EH (cell line): ENCODE measurements at regions not wholly inside any gene's neighbourhood (a gene's known extent, or its start where the extent isn't known, plus 50 kb on each side); places are given as distances from the start of the nearest gene placed in this dataset.
A peak's percentile ranks its signal among the peaks of the same experiment; 100 is the strongest.
"Not testable (repeated sequence)": the region's sequence is repeated elsewhere in the genome, so short reads cannot be mapped to it uniquely, and the experiment has no call there.

Experiments
- DNase-seq: peaks from one replicate; pipeline ENCODE4 v3.0.0-alpha.2; 2015; ENCODE audit warnings: low read depth

DNA sequence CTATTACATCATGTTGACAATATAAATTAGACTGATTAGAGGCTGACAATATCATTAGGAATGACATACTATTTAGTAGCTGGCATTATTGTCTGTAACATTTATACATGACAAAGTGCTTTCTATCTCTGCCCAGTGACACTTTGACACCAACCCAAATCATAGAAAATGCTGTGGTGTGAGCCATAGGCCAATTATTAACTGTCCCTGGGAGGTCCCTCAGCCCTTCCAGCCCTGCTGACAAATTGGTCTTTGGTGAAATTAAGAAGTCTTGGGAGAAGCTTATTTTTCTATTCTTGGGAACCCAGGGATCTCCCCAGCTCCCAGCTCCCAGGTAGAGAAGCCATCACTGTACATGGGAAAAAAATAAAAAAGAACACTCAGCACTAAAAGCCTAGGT lies 179.6 kb downstream of the AIPL1 start:
- no peak for DNase-seq

DNA sequence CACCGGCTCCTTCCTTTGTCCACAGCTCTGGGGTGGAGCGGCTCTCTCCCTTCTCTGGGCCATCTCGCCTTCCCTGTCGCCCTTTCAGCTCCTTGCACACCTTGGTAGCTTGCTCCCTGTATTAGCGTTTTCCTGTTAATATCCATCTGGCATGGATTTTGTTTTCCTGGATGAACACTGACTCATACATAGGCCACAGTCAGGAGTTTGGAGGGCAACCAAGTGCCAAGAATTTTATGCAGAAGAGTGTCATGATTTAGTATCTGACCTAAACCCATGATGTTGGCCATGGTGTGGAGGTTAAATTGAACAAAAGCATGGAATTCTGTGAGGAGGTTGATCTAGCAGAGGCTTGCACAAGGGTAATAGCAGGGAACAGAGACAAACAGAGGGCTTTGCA lies 180.9 kb downstream of the AIPL1 start:
- no peak for DNase-seq

DNA sequence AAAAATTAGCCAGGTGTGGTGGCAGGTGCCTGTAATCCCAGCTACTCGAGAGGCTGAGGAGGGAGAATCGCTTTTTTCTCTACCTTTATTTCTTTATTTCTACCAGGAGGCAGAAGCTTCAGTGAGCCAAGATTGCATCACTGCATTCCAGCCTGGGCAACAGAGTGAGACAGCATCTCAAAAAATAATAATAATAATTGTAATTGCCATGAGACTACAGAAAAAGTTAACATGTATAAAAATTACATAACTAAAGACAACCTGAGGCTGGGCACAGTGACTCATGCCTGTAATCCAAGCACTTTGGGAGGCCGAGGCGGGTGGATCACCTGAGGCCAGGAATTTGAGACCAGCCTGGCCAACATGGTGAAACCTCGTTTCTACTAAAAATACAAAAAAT lies 181.5 kb downstream of the WSCD1 start:
- DNase-seq = not testable (repeated sequence)

DNA sequence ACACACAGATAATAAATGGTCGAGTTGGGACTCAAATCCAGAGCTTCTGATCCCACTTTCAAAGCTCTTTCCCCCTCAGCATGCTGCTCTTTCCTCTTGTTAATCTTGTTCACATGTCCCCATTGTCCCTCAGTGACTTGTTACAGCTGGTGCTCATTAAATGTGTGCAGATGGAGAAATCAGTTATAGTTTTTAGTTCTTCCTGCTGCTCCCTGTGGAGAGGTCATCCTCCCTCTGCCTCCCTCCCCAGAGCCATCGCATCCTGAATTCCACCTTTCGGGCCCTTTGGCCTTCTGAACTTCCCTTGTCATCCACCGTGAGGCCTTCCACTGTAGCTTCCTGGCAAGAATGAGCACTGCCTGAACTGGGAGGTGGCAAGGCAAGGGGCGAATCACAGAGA lies 179.6 kb downstream of the WSCD1 start:
- no peak for DNase-seq

DNA sequence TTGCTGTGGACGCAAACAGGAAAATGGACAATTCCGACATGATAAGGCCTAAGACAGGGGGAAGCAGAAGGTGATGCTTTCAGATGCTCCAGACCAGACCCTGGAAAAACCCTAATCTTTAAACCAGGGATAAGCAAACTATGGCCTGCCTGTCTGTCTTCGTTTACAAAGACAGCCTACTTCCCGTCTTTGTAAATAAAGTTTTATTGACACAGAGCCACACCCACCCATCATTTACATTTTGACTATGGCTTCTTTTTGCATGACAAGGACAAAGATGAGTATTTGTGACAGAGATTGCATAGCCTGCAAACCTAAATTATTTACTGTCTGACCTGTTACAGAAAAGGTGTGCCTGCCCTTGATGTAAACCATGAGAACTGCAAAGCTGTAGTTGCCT lies 177.9 kb downstream of the WSCD1 start:
- no peak for DNase-seq

DNA sequence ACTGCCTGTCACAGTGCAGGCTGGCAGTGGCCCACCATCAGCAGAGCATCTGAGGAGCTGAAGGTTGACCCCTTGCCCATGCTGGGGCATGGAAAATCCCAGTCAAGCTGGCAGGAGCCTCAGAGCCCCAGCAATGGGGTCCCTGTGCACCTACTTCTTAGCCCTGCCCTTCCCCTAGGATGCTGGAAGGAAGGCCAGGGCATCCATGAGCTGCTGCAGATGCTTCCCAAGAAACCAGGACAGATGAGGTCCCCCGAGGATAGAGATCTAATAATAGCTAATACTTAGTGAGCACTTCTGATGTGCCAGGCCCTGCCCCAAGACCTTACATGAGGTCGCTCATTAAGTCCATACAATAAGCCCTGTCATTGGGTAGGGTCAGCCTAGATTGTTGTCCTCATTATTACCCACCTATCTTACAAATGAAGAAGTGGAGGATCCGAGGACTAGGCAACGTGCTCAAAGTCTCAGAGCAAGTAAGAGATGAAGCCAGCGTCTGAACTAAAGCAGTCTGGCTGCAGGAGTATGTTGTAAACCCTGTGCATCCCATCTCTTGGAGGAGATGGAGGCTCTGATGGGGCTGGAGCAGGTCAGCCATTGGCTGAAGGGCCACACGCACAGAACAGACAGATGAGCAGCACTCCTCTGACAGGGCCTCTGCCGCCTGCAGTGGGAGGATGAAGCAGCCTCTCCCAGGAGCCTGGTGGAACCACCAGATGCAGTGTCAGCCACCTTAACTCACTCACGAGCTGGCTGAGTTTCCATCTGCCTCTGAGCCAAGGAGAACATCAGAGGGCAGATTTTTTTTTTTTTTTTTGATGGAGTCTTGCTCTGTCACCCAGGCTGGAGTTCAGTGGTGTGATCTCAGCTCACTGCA lies 175.4 kb downstream of the WSCD1 start:
- DNase-seq = no peak

DNA sequence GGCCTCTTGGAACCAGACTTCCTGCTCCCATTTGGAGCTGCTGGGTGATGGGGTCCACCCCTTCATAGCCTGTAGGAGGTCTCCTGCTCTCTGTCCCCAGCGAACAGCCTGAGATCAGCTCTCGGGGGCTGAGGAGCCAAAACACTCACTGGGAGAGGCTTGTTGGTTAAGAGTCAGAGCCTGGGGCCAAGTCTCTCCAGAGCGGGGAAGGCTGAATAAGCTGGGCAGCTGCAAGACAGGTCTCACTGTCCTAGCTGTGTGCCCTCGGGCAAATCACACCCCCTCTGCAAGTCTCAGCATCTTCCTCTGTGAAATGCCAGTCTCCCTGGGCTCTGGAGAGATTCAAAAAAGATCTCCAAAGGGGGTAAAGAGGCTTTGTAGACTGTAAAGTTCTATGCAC lies 174.6 kb downstream of the WSCD1 start:
- DNase-seq = no peak

DNA sequence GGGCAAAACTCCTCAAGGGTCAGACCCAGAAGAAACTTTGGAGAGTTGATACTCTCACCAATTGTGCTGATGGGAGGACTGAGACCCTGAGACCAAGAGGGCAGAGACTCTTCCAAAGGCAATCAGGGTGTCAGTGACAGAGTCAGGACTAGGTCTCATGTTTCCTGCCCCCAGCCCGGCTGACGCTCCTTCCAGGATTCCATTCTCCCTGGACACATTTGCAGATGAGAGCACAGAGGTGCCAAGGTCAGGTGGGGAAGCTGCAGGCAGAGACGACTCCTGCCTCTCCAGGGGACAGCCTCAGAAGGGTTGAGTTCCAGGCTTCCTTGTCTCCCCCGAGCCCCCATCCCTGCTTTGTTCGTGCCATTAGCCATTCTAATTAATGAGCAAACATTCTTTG lies 174.1 kb downstream of the WSCD1 start:
- no peak for DNase-seq

DNA sequence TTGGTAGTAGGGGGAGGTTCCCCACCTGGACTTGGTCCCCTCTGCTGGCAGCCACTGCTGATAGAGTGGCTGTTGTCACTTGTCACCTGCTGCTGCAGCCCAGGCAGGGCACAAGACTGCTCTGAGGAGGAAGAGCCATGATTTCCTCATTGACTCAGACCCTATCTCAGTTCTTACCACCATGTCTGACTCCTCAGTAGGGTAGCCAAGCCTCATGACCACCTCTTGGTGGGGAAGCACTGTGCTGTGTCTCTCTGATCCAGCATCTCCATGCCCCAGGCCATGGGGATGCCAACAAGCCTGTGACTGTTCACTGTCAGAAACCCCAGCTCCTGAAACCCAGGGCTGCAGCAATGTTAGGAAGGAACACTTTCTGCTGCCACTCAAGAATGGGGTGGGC lies 173.0 kb downstream of the WSCD1 start:
- no peak for DNase-seq

DNA sequence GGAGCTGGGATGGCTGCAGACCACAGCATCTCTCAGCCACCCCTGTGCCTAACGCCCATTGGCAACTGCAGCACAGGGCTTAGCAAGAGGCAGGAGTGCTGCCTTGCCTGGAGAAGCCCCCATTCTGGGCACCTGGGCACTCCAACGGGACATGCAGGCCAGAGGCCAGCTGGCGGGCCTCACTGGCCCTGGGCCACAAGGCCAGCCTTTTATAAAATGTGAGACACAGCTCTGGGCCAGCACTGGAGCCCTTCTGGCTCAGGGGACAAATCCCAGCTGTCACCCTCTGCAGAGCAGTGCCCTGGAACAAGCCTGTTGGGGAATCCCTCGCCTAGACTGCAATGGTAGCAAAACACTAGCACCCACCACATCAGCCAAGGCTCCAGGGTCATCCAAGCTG lies 171.8 kb downstream of the WSCD1 start:
- DNase-seq = no peak

DNA sequence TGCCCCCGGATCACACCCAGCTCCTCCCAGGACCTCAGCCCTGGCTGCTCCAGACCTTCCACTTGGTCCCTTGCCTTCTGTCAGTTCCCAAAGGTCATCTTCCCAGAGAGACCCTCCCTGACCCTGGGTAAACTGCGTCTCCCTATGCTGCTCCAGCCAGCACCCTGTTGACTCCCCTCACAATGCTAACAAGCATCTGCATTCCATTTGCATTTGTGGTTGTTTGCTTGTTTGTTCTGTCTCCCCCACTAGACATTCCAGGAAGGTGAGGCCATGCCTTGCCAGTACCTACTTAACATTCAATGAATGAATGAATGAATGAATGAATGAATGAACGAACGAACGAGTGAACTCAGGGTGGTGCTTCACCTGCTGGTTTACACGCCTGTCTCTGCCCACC lies 171.2 kb downstream of the WSCD1 start:
- no peak for DNase-seq

DNA sequence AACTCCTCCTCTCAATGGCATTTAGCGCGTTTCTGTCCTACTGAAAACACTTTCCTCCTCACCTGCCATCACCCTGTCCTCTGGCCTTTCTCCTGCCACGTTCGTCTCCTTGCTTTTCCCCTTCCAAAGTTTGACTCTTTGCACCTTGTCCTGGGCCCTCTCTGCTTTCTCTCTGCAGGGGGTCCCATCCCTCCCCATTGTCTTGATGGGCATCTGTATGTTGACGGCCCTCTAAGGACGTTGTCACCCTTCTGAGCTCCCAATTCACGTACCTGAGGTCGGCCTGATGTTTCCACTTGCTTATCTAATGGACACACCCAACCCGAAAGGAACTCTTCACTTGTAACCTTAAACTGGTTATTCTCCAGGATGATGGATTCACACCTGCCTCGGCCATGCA lies 170.4 kb downstream of the WSCD1 start:
- no peak for DNase-seq

DNA sequence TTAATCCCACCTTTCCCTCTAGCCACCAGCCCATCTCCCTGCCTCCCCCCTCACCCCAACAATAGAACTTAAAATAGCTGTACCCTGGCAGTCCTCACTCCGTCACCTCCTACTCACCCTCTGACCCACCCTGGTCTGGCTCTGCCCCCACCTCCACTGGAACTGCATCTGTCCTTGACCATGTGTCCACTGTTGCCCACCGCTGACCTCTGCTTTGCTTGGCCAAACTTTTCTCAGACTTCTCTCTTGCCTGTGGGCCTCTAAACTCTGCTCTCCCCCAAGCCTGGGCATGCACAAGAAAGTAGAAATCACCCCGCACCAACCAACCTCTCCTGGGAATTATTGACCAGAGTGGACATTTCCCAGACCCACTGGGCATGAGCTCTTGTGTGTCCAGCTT lies 169.8 kb downstream of the WSCD1 start:
- no peak for DNase-seq

DNA sequence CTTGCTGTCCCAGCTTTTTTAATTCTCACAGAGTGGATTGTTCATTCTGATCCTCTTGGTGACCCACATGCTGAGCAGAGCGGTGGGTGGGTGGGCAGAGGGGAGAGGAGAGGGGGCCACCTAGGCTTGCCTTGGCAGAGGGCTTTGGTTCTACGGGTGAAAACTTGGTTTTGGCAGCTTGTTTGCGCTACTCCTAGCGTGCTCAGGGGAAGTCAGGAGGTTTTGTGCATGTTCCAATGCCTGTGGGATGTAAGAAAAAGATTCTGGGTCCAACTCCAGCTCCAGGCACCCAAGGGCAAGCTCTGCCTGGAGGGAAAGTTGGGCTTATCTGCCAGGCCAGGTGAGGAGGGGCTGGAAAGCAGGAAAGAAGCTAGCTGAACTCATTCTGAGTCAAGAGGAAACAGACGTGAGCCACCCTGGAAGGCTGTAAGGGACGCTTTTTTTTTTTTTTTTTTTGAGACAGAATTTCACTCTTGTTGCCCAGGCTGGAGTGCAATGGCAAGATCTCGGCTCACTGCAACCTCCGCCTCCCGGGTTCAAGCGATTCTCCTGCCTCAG lies 169.1 kb downstream of the WSCD1 start:
- no peak for DNase-seq

DNA sequence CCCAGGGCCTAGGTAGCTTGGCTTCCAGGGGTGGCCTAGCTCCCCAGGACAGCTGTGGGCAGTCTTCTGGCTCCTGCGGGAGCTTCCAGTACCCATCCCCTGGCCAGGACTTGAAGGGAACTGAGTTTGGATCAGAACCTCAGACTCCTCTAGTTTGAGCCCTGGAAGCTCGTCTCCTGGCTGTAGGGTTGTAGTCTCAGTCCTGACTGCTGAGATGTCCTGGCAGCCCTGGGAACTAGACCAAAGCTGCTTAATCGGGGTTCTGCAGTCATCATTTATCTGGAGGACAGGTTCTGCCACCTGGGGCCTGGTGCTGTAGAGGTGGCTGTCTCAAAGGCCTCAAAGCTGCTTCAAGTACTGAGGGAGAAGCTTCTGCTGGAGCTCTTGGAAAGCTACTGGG lies 163.7 kb downstream of the WSCD1 start:
- no peak for DNase-seq

DNA sequence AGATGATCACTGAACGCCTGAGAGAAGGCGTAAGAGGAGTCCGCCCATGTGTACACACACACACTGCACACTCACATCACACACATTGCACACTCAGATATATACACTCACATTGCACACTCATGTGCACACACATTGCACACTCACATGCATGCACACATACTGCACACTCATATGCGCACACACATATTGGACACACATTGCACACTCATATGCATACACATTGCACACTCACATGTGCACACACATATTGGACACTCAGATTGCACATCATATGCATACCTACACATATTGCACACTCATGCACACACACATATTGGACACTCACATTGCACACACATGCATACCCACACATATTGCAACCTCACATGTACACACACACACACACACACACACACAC lies 163.2 kb downstream of the WSCD1 start:
- DNase-seq = no peak

DNA sequence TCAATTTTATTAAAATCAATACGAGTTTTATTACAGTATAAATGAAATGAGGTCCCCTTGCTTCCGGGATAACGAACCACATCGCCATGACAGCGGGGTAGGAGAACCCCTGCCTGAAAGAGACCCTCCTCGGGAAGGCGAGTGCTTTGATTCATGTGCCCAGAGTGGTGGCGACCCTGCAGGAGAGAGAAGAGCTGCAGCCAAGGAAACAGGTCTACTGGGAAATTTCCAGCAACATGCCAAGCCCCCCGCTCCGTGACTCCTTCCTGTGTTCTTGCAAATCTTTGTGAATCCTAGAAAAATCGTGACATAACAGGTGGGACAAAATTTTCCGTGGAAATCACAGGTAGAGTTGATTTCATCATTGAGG lies 162.5 kb downstream of the WSCD1 start:
- no peak for DNase-seq

DNA sequence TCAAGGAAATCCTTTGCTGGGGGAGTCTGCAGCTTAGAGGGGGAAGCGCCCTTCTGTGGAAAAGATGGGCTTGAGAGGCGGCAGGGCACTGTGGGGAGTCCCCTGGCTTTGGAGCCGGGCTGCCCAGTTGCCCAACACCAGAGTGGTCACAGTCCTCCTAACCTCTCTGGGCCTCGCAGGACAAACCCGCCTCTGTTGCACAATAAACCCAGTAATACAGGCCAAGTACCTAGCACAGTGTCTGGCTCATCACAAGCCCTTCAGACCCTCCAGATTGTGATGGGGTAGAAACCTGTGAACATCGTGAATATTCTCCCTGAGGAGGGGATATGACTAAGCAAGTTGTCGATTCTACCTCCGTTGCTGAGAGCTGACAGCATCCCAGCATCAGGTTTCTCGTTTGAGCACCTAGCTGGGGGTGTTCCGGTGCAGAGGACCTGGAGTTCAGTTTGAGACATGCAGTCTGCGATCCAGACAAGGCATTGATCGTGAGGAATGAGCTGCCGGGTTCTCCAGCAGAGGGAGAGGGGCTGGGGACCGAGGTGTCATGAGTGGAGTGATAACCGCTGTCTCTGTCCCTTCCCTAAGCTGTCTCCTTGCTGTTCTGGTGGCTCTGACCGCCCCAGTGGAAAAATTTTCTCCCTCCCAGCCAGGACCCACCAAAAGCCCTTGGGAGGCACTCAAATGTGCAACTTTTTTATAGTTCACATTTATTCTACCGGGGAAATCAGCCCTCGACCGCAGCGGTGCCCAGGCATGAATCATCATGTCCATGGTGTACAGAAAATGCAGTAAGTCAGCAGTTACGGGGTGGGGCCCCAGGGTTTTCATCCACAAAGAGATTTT lies 161.9 kb downstream of the WSCD1 start:
- DNase-seq = peak; percentile 30

DNA sequence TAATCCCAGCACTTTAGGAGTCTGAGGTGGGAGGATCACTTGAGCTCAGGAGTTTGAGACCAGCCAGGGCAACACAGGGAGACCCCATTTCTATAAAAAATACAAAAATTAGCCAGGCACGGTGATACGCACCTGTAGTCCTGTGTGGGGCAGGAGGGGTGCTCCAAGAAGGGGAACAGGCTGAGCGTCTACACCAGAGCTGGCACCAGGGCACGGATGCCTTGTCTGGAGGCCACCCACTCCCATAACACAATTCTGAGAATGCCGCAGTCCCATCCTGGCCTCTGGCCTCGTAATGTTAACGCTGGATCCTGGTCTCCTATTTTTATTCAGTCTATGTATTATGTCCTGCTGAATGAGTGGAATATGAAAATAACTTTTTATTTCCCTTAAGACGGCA lies 161.3 kb downstream of the WSCD1 start:
- no peak for DNase-seq

DNA sequence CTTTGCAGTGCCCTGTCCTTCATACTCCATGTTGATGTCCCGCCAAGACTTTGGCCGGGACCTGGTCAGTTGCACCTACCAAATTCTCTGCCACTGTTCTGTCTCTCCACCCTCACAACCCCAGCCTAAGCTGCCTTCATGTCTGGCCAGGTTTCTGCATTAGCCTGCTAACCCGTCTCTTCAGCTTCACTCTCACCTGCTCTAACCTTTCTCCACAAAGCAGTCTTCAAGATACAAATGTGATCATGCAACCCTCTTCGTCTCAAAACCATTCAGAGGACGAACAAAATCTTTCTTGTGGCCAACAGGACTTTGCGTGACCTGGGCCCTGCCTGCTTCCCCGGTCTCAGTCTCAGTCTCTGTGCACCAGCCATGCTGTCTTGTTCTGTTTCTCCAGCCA lies 148.2 kb downstream of the WSCD1 start:
- no peak for DNase-seq

DNA sequence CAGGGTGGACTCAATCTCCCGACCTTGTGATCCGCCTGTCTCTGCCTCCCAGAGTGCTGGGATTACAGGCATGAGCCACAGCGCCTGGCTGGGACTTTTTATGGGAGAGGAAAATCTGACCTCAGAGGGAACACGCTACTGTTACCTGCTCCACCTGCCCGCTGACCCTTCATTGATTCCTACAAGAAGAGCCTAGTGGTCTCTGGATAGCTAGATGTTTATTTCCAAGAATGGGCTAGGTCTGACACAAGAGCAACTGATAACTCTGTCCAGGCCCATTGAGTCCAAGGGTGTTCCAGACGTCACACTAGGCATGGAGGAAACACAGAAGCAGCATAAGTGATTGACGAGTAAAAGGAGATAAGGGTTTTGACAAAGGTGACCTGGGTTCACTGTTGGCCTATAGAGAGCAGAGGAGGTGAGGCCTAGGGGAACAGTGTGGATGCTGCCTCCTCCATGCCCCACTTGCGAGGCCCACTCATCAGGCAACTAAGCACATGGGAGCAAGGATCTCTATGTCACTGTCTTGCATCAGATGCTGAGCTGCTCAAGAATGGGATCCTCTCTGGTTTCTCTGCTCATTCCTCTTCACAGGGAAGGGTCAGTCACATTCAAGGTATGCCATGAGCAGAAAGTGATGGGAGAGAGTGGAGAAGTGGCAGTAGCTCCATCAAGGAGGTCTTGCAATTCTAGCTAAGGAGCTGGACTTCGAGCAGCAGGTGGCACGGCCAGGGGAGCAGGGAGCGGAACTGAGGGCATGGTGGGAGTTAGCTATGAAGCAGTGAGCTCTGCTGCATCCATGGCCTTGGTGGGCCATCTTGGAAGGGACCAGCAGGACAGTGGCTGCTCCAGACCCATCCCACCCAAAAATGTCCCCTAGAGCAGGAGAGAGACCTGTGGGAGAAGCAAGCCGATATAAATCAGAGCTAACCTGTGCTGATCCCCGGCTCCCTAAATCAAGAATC lies 145.2 kb downstream of the WSCD1 start:
- DNase-seq = no peak

DNA sequence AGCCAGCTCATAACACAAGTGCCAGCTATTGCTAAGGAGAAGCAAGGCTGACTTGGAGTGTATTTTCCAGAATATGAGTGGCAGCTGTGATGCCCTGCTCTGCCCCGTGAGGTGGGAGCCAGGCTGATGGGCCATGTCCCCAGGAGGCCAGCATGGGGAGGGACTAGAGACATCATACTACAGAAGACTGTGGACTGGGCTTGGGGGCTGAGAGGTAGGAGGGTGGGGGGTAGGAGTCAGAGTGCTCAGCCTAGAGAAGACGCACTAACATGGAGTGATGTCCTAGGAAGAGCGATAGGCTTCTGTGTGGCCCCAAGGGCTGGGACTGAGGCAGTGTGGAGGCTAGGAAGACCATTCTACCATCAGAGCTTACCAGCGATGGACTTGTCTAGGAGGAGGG lies 143.7 kb downstream of the WSCD1 start:
- DNase-seq = no peak
